ENCODE measurements at regions not wholly inside any gene's neighbourhood (a gene's known extent, or its start where the extent isn't known, plus 50 kb on each side); places are given as distances from the start of the nearest gene placed in this dataset.

- no peak for DNase-seq
- no peak overlapping the region for H3K4me3 Mint-ChIP-seq
- H3K27ac Mint-ChIP-seq: no peak overlapping the region
- H3K9me3 Mint-ChIP-seq: no peaks in the 10 kb centered on the region
- peaks cover 3% of the 10 kb centered on the region for H3K27me3 Mint-ChIP-seq
- peaks cover 4% of the 10 kb centered on the region for H3K4me1 Mint-ChIP-seq (ENCODE audit: low read depth)
- H3K36me3 Mint-ChIP-seq (ENCODE audit: low read depth): no peaks in the 10 kb centered on the region
Measured at GRCh38 chr2:134086594-134087219, 167.2 kb upstream of the MGAT5 start.

- Mint-ChIP-seq H3K27me3 (peaks cover 3% of the 10 kb centered on the region), H3K27ac (no peak overlapping the region), H3K9me3 (no peaks in the 10 kb centered on the region), H3K4me1 (ENCODE audit: low read depth) (peaks cover 4% of the 10 kb centered on the region), H3K36me3 (ENCODE audit: low read depth) (no peaks in the 10 kb centered on the region), H3K4me3 (no peak overlapping the region)
- no peak for DNase-seq
Measured at GRCh38 chr2:134087371-134087921, 166.4 kb upstream of the MGAT5 start.

DNA sequence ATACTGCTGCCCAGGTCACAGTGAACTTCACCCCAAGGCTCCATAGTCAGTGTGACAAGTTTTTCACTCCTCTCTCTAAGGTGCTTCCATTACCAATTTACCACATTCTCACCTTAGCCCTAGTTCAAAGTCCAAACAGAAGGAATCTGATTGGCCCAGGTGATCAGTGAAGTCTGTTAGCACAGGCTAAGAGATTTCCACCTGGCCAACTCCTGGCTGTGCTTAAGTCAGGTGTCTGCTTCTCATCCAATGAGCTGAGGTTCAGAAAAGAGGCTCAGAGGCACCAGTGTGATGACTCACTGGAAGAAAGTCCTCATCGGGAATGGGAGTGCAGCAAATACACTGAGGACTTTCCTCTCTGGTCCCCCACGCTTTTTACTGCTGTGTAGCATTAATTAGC is 164.4 kb upstream of the MGAT5 start:
- Mint-ChIP-seq H3K4me1 (ENCODE audit: low read depth) (peaks cover 4% of the 10 kb centered on the region), H3K27me3 (peaks cover 4% of the 10 kb centered on the region), H3K4me3 (no peak overlapping the region), H3K27ac (no peak overlapping the region), H3K9me3 (no peaks in the 10 kb centered on the region), H3K36me3 (ENCODE audit: low read depth) (no peaks in the 10 kb centered on the region)
- DNase-seq: no peak

- Mint-ChIP-seq H3K27ac (no peak overlapping the region), H3K27me3 (peaks cover 14% of the 10 kb centered on the region), H3K4me3 (no peak overlapping the region), H3K9me3 (peaks cover 3% of the 10 kb centered on the region), H3K36me3 (ENCODE audit: low read depth) (no peaks in the 10 kb centered on the region), H3K4me1 (ENCODE audit: low read depth) (no peaks in the 10 kb centered on the region)
- no peak for DNase-seq
Measured at GRCh38 chr2:134097740-134098139, 156.1 kb upstream of the MGAT5 start.

DNA sequence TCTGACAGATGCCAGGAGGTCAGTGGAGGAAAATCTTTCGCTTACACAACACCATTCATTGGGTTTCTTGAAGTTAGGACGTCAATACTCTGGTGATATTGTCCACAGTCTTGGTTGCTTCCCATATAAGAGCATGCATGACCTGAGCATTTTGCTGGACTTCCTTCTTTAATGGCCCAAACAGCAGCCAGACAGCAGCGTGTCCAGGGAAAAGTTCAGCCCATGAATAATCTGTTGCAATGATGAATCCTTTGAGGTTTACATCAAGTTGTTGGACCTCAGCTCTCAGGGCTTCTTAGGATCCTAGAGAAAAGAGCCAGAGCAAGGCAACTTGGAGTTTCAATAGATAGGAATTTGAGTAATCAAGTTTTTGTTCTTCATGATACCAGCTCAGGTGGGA is 155.6 kb upstream of the MGAT5 start:
- Mint-ChIP-seq H3K4me1 (ENCODE audit: low read depth) (no peaks in the 10 kb centered on the region), H3K36me3 (ENCODE audit: low read depth) (no peaks in the 10 kb centered on the region), H3K9me3 (peaks cover 3% of the 10 kb centered on the region), H3K27me3 (peaks cover 14% of the 10 kb centered on the region), H3K27ac (no peak overlapping the region), H3K4me3 (no peak overlapping the region)
- DNase-seq: no peak

DNA sequence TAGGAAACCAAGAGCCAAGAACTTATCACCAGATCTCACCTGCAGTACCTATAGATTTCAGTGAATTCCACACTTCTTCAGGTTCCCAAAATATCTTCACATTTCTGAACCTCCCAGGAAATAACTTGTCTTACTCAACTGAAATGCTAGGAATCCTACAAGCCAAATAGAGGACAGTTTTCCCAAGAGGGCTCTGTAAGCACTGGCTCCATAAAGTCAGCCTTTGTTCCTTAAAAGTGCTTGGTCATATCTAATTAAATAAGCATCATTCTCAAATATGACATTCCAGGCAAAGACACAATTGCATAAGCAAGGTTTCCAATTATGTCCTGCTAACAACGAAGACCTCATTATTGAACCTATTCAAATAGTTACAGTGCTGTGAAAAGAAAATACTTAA is 154.6 kb upstream of the MGAT5 start:
- H3K27me3 Mint-ChIP-seq: peaks cover 11% of the 10 kb centered on the region
- no peak for DNase-seq
- H3K36me3 Mint-ChIP-seq (ENCODE audit: low read depth): no peaks in the 10 kb centered on the region
- no peak overlapping the region for H3K4me3 Mint-ChIP-seq
- peaks cover 3% of the 10 kb centered on the region for H3K4me1 Mint-ChIP-seq (ENCODE audit: low read depth)
- peaks cover 3% of the 10 kb centered on the region for H3K9me3 Mint-ChIP-seq
- H3K27ac Mint-ChIP-seq: no peak overlapping the region

DNA sequence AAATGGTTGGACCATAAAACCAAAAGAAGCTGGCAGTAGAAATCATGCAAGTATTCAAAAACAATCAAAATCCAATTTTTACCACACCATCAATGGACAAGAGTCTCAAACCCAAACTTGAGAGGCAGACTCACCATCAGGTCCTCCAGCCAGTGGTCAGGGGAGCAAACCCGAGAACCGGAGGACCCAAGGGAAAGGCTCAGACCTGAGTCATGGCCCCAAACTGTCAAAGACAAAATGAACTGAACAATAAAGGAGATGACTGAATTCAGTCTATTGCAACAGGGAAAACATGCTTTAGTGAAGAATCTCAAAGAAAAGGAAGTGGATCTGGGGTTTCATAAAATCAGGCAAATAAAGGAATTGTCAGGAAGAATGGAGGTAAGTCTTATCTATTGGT is 150.7 kb upstream of the MGAT5 start:
- no peak overlapping the region for H3K4me3 Mint-ChIP-seq
- H3K4me1 Mint-ChIP-seq (ENCODE audit: low read depth): peaks cover 14% of the 10 kb centered on the region
- no peaks in the 10 kb centered on the region for H3K27me3 Mint-ChIP-seq
- no peak overlapping the region for H3K27ac Mint-ChIP-seq
- no peaks in the 10 kb centered on the region for H3K36me3 Mint-ChIP-seq (ENCODE audit: low read depth)
- DNase-seq: no peak
- H3K9me3 Mint-ChIP-seq: no peaks in the 10 kb centered on the region

- no peak for DNase-seq
- Mint-ChIP-seq H3K4me3 (no peak overlapping the region), H3K27me3 (no peaks in the 10 kb centered on the region), H3K4me1 (ENCODE audit: low read depth) (peaks cover 14% of the 10 kb centered on the region), H3K27ac (no peak overlapping the region), H3K36me3 (ENCODE audit: low read depth) (no peaks in the 10 kb centered on the region), H3K9me3 (no peaks in the 10 kb centered on the region)
Measured at GRCh38 chr2:134104754-134105153, 149.1 kb upstream of the MGAT5 start.

DNA sequence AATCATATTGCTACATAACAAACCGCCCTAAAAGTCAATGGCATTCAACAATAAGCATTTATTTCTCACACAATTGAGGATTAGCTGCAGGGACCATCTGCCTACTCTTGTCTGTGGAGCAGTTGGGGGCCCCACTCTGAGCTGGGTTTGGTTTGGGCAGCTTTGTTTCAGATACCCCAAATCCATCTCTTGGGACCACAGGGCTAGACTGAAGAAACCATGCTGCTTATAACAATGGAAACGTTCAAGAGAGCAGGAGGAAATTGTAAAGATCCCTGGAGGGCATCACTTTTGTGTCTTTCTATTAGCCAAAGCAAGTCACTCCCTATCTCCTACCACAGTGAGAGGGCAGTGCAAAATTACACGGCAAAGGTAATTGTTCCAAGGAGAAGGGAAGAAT is 146.5 kb upstream of the MGAT5 start:
- H3K27ac Mint-ChIP-seq: no peak overlapping the region
- H3K36me3 Mint-ChIP-seq (ENCODE audit: low read depth): no peaks in the 10 kb centered on the region
- H3K9me3 Mint-ChIP-seq: no peaks in the 10 kb centered on the region
- DNase-seq: no peak
- peaks cover 14% of the 10 kb centered on the region for H3K4me1 Mint-ChIP-seq (ENCODE audit: low read depth)
- H3K4me3 Mint-ChIP-seq: no peak overlapping the region
- no peaks in the 10 kb centered on the region for H3K27me3 Mint-ChIP-seq

DNA sequence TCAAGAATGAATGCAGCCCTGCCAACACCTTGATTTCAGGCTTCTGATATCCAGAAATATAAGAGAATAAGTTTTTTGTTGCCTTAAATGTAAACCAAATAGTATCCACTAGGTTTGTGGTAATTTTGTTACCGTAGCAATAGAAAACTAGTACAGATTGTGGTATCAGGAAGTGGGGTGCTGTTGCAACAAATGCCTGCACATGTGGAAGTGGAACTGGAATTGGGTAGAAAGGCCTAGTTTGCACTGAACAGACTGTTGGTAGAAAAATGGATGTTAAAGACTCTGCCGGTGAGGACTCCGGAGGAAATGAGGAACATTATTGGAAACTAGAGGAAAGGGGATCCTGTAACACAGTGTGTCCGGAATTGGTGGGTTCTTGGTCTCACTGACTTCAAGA is 145.8 kb upstream of the MGAT5 start:
- DNase-seq: no peak
- H3K27ac Mint-ChIP-seq: no peak overlapping the region
- no peaks in the 10 kb centered on the region for H3K27me3 Mint-ChIP-seq
- no peaks in the 10 kb centered on the region for H3K36me3 Mint-ChIP-seq (ENCODE audit: low read depth)
- H3K9me3 Mint-ChIP-seq: no peaks in the 10 kb centered on the region
- no peak overlapping the region for H3K4me3 Mint-ChIP-seq
- peaks cover 14% of the 10 kb centered on the region for H3K4me1 Mint-ChIP-seq (ENCODE audit: low read depth)

DNA sequence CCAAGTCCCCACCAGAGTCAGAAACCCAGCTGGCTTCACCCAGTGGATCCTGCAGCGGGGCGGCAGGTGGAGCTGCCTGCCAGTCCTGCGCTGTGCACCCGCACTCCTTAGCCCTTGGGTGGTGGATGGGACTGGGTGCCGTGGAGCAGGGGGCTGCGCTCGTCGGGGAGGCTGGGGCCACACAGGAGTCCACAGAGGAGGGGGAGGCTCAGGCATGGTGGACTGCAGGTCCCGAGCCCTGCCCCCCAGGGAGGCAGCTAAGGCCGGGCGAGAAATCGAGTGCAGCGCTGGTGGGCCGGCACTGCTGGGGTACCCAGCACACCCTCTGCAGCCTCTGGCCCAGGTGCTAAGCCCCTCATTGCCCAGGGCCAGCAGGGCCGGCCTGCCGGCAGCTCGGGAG is 144.6 kb upstream of the MGAT5 start:
- Mint-ChIP-seq H3K9me3 (no peaks in the 10 kb centered on the region), H3K27ac (no peak overlapping the region), H3K36me3 (ENCODE audit: low read depth) (no peaks in the 10 kb centered on the region), H3K4me3 (no peak overlapping the region), H3K4me1 (ENCODE audit: low read depth) (peaks cover 12% of the 10 kb centered on the region), H3K27me3 (no peaks in the 10 kb centered on the region)
- DNase-seq: no peak

- H3K9me3 Mint-ChIP-seq: no peaks in the 10 kb centered on the region
Measured at GRCh38 chr2:134109725-134110124, 144.1 kb upstream of the MGAT5 start.

DNA sequence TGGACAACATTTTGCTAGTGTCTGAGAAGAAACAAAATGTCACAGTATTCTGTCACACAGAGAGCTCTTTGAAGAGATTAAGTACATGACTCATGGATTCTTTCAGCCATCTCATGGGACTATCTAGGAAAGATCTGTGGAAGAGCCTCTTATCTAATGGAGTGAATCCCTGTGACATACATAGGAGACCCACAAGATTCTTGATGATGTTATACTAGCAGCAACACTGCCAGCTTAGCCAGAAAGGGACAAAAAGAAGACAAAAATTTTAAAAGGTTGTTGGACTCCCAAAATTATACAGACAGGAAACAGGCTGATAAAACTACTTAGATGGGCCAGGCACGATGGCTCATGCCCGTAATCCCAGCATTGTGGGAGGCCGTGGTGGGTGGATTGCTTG is 143.3 kb upstream of the MGAT5 start:
- Mint-ChIP-seq H3K9me3 (no peaks in the 10 kb centered on the region), H3K36me3 (ENCODE audit: low read depth) (no peaks in the 10 kb centered on the region), H3K27me3 (no peaks in the 10 kb centered on the region), H3K27ac (no peak overlapping the region), H3K4me3 (no peak overlapping the region), H3K4me1 (ENCODE audit: low read depth) (no peaks in the 10 kb centered on the region)
- no peak for DNase-seq

More at GRCh38 chr2:134109725-134110124, 144.1 kb upstream of the MGAT5 start:
- no peak overlapping the region for H3K4me3 Mint-ChIP-seq
- H3K36me3 Mint-ChIP-seq (ENCODE audit: low read depth): no peaks in the 10 kb centered on the region
- H3K27ac Mint-ChIP-seq: no peak overlapping the region
- H3K27me3 Mint-ChIP-seq: no peaks in the 10 kb centered on the region
- DNase-seq: no peak
- H3K4me1 Mint-ChIP-seq (ENCODE audit: low read depth): peaks cover 7% of the 10 kb centered on the region

GRCh38 chr2:134117676-134118075 is 136.2 kb upstream of the MGAT5 start:
- Mint-ChIP-seq H3K4me3 (no peak overlapping the region), H3K4me1 (ENCODE audit: low read depth) (peaks cover 28% of the 10 kb centered on the region), H3K27ac (no peak overlapping the region), H3K36me3 (ENCODE audit: low read depth) (peaks cover 2% of the 10 kb centered on the region), H3K27me3 (no peaks in the 10 kb centered on the region), H3K9me3 (no peaks in the 10 kb centered on the region)
- no peak for DNase-seq

GRCh38 chr2:134118279-134119116 is 135.4 kb upstream of the MGAT5 start:
- peaks cover 2% of the 10 kb centered on the region for H3K36me3 Mint-ChIP-seq (ENCODE audit: low read depth)
- H3K27me3 Mint-ChIP-seq: no peaks in the 10 kb centered on the region
- peaks cover 36% of the 10 kb centered on the region for H3K4me1 Mint-ChIP-seq (ENCODE audit: low read depth)
- peak; percentile 79 for DNase-seq
- peak overlapping the region; percentile 90 for H3K4me3 Mint-ChIP-seq
- no peaks in the 10 kb centered on the region for H3K9me3 Mint-ChIP-seq
- peak overlapping the region; percentile 94 for H3K27ac Mint-ChIP-seq
